ENCODE measurements at regions not wholly inside any gene's neighbourhood (a gene's known extent, or its start where the extent isn't known, plus 50 kb on each side); places are given as distances from the start of the nearest gene placed in this dataset.

- Histone ChIP-seq H3K27ac (no peak overlapping the region), H3K4me3 (no peak overlapping the region)
- DNase-seq (ENCODE audit: low spot score): no peak
- TF ChIP-seq, protein P1, sequence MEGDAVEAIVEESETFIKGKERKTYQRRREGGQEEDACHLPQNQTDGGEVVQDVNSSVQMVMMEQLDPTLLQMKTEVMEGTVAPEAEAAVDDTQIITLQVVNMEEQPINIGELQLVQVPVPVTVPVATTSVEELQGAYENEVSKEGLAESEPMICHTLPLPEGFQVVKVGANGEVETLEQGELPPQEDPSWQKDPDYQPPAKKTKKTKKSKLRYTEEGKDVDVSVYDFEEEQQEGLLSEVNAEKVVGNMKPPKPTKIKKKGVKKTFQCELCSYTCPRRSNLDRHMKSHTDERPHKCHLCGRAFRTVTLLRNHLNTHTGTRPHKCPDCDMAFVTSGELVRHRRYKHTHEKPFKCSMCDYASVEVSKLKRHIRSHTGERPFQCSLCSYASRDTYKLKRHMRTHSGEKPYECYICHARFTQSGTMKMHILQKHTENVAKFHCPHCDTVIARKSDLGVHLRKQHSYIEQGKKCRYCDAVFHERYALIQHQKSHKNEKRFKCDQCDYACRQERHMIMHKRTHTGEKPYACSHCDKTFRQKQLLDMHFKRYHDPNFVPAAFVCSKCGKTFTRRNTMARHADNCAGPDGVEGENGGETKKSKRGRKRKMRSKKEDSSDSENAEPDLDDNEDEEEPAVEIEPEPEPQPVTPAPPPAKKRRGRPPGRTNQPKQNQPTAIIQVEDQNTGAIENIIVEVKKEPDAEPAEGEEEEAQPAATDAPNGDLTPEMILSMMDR (IDR thresholded peaks at IDR 0.05): no peak
Observed at GRCh38 chr4:14223461-14223860, 595.9 kb upstream of the BOD1L1 start.

GRCh38 chr4:14225688-14226207 is 598.2 kb upstream of the BOD1L1 start:
- TF ChIP-seq, protein P1 (IDR thresholded peaks at IDR 0.05): no peak
- Histone ChIP-seq H3K27ac (no peak overlapping the region), H3K4me3 (no peak overlapping the region)
- DNase-seq (ENCODE audit: low spot score): no peak

- no peak overlapping the region for H3K27ac ChIP-seq
- TF ChIP-seq, protein P1 (IDR thresholded peaks at IDR 0.05): no peak
- no peak for DNase-seq (ENCODE audit: low spot score)
- no peak overlapping the region for H3K4me3 ChIP-seq
Observed at GRCh38 chr4:14233126-14233525, 605.6 kb upstream of the BOD1L1 start.

GRCh38 chr4:14234307-14234706 is 606.8 kb upstream of the BOD1L1 start:
- TF ChIP-seq, protein P1 (IDR thresholded peaks at IDR 0.05): no peak
- Histone ChIP-seq H3K4me3 (no peak overlapping the region), H3K27ac (no peak overlapping the region)
- DNase-seq (ENCODE audit: low spot score): no peak

- no peak for DNase-seq (ENCODE audit: low spot score)
- no peak overlapping the region for H3K27ac ChIP-seq
- TF ChIP-seq, protein P1 (IDR thresholded peaks at IDR 0.05): no peak
- no peak overlapping the region for H3K4me3 ChIP-seq
Observed at GRCh38 chr4:14236359-14236758, 608.8 kb upstream of the BOD1L1 start.

GRCh38 chr4:14237911-14238310 is 610.4 kb upstream of the BOD1L1 start:
- H3K27ac ChIP-seq: no peak overlapping the region
- H3K4me3 ChIP-seq: no peak overlapping the region
- TF ChIP-seq, protein P1 (IDR thresholded peaks at IDR 0.05): no peak
- DNase-seq (ENCODE audit: low spot score): no peak

- H3K27ac ChIP-seq: no peak overlapping the region
- TF ChIP-seq, protein P1 (IDR thresholded peaks at IDR 0.05): no peak
- no peak overlapping the region for H3K4me3 ChIP-seq
- no peak for DNase-seq (ENCODE audit: low spot score)
Observed at GRCh38 chr4:14241574-14241973, 614.0 kb upstream of the BOD1L1 start.

Data from coronary artery (tissue), 2 donors.